ENCODE measurements at regions not wholly inside any gene's neighbourhood (a gene's known extent, or its start where the extent isn't known, plus 50 kb on each side); places are given as distances from the start of the nearest gene placed in this dataset.

DNA sequence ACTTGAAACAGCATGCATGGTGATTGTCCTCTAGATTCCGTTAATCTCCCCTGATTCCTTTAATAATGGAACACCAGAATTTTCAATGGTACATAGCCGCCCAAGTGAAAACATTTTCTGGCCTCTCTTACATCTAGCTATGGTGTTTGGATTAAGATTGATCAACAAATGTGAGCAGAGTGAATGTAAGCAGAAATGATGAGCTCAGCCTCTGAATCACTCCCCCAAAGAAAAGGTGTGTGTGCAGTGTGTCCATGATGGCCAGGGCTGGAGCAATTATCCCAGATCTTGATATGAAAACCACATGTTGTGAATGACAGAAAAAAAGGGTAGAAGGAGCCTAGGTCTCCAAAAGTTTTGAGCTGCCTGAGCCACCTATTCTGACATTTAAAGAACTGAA is 55.3 kb downstream of the OR2K2 start:
- TF ChIP-seq, protein P1, sequence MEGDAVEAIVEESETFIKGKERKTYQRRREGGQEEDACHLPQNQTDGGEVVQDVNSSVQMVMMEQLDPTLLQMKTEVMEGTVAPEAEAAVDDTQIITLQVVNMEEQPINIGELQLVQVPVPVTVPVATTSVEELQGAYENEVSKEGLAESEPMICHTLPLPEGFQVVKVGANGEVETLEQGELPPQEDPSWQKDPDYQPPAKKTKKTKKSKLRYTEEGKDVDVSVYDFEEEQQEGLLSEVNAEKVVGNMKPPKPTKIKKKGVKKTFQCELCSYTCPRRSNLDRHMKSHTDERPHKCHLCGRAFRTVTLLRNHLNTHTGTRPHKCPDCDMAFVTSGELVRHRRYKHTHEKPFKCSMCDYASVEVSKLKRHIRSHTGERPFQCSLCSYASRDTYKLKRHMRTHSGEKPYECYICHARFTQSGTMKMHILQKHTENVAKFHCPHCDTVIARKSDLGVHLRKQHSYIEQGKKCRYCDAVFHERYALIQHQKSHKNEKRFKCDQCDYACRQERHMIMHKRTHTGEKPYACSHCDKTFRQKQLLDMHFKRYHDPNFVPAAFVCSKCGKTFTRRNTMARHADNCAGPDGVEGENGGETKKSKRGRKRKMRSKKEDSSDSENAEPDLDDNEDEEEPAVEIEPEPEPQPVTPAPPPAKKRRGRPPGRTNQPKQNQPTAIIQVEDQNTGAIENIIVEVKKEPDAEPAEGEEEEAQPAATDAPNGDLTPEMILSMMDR (IDR thresholded peaks at IDR 0.05) = no peak
- TF ChIP-seq POLR2A (IDR thresholded peaks at IDR 0.05) = no peak
- TF ChIP-seq POLR2AphosphoS5 (IDR thresholded peaks at IDR 0.05) = no peak
- no peak for TF ChIP-seq EP300 (IDR thresholded peaks at IDR 0.05; ENCODE audit: low read depth)

All from transverse colon (tissue), 4 donors.